HG02588 (cell line): ENCODE measurements at regions not wholly inside any gene's neighbourhood (a gene's known extent, or its start where the extent isn't known, plus 50 kb on each side); places are given as distances from the start of the nearest gene placed in this dataset.
"Not testable (repeated sequence)": the region's sequence is repeated elsewhere in the genome, so short reads cannot be mapped to it uniquely, and the experiment has no call there.

ENCODE experiments used
- ATAC-seq: cut with Tn5 transposase; IDR thresholded peaks from one replicate; pipeline ENCODE4 v1.9.1; 2021; ENCODE audit warnings: mild to moderate bottlenecking, moderate library complexity; ENCODE audit not compliant: unreplicated experiment

- ATAC-seq, result not testable (repeated sequence)
These were observed 131.8 kb downstream of the KDR start for GRCh38 chr4:54993473-54994026.

GRCh38 chr4:54992266-54992665 lies 133.1 kb downstream of the KDR start:
- ATAC-seq, result no peak

DNA sequence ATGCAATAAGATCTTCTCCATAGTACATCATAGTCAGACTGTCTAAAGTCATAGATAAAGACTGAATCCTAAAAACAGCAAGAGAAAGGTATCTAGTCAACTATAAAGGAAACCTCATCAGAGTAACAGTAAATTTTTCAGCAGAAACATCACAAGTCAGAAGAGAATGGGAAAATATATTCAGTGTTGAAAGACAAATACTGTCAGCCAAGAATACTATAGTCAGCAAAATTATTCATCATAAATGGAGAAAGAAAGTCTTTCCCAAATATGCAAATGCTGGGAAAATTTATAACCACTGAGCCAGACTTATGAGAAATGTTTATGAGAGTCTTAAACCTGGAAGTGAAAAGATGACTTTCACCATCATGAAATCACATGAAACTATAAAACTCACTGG lies 136.7 kb downstream of the KDR start:
- ATAC-seq, result no peak

- no peak for ATAC-seq
These were observed 139.1 kb downstream of the KDR start for GRCh38 chr4:54986095-54986846.

GRCh38 chr4:54976682-54977081 lies 148.7 kb downstream of the KDR start:
- ATAC-seq, result no peak

- ATAC-seq, result no peak
These were observed 149.4 kb downstream of the KDR start for GRCh38 chr4:54976031-54976430.

GRCh38 chr4:54973784-54974183 lies 151.6 kb downstream of the KDR start:
- no peak for ATAC-seq

GRCh38 chr4:54971474-54971950 lies 153.9 kb downstream of the KDR start:
- ATAC-seq, result no peak

DNA sequence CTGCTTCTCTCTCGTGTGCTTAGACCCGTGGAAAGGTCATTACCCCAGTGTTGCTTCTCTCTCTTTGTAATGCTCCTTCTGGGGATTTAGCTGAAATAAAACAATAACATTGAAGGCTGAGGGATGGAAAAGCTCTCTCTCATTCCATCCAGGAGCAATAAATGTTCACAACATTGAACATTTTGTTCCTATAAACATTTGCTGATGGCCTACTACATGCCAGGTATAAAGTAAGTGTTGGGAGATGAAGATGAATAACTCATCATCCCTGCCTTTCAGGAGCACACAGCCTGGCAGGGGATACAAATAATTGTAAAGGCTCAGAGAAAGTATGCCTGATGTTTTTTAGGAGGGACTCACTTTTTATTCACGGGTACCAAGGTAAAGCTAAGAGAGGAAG lies 158.1 kb downstream of the KDR start:
- no peak for ATAC-seq

GRCh38 chr4:54961357-54961975 lies 163.9 kb downstream of the KDR start:
- no peak for ATAC-seq

- no peak for ATAC-seq
These were observed 165.7 kb downstream of the KDR start for GRCh38 chr4:54959651-54960116.

DNA sequence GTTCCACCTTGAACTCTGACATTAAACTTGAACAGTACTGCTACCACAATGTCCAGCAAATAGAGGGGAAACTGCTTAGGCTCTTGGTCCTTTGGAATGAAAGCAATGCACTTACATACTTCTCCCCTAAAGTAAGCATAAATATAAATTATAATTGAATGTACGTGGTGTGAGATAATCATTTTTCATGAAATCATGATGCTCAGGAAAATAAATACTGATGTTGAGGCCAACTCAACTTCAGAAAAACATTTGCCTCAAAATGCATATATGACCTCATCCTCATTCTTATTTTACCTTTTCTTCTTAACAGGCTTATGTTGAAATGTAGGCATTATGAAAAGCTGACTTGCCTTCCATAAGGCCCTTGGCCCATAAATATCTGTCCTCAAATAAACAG lies 166.3 kb downstream of the KDR start:
- no peak for ATAC-seq

GRCh38 chr4:54958236-54958635 lies 167.2 kb downstream of the KDR start:
- no peak for ATAC-seq

- ATAC-seq, result no peak
These were observed 170.6 kb downstream of the KDR start for GRCh38 chr4:54954656-54955388.

GRCh38 chr4:54946741-54947140 lies 178.7 kb downstream of the KDR start:
- no peak for ATAC-seq

DNA sequence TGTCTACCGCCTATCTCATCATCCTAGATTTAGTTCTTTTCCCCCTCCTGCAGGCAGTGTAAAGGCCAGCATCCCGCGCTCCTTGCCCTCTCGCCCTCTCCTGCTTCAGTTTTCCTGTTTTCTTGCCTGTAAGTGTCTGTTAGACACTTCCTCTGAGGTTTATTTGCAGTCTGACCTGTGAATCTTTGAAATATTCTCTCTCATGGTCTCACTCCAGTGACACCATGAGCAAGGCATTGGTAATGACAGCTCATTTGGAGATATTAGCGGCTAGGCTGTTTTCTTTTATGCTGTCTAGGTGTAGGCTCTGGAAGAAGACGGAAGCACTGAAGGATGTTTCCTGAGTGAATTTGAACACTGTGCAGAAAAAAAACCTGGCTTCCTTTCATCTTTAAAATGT lies 179.6 kb downstream of the KDR start:
- no peak for ATAC-seq

DNA sequence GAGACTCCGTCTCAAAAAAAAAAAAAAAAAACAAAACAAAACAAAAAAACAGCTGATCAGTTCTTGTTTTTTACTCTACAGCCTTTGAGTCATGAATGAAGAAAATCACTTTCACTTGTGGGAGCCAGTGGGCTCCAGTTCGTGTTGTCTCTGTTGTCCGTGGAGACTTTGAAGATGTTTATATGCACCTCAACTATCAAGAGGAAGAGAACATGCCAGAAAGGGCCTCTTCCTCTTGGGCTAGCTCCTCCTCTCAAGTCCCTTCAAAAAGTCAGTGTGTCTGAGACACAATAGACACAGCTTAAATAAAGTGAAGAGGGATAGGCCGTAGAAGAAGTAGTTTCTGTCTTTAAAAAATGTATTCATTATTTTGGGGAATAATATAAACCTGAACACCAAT lies 182.7 kb downstream of the KDR start:
- ATAC-seq, result no peak

DNA sequence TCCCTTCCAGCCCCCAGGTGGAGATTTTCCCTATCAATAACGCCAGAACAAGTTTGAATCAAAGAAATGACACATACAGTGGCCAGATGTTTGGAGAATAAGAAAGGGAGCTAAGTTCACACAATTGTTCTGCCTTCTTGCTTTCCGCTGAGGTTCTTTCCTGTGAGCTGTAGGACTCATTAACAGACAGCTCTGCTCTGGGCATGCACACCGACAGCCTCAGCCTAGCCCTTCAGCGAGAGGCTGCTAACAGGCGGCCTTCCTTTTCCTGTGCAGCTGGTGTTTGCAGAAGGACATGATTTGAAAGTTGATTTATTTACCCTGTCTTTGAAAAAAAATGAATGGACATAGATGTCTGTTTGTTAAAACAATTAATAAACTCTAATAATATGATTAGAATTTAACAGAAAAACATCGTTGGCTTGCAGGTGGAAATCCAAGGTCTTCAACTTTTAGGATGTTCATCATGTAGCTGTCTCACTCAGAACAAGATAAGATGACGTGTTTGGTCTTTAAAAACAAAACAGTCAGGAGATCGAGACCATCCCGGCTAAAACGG lies 183.3 kb downstream of the KDR start:
- ATAC-seq, result peak; percentile 70

- ATAC-seq, result no peak
These were observed 184.2 kb downstream of the KDR start for GRCh38 chr4:54940996-54941865.

GRCh38 chr4:54937501-54937900 lies 187.9 kb downstream of the KDR start:
- ATAC-seq, result no peak
